ENCODE measurements at regions not wholly inside any gene's neighbourhood (a gene's known extent, or its start where the extent isn't known, plus 50 kb on each side); places are given as distances from the start of the nearest gene placed in this dataset.

DNA sequence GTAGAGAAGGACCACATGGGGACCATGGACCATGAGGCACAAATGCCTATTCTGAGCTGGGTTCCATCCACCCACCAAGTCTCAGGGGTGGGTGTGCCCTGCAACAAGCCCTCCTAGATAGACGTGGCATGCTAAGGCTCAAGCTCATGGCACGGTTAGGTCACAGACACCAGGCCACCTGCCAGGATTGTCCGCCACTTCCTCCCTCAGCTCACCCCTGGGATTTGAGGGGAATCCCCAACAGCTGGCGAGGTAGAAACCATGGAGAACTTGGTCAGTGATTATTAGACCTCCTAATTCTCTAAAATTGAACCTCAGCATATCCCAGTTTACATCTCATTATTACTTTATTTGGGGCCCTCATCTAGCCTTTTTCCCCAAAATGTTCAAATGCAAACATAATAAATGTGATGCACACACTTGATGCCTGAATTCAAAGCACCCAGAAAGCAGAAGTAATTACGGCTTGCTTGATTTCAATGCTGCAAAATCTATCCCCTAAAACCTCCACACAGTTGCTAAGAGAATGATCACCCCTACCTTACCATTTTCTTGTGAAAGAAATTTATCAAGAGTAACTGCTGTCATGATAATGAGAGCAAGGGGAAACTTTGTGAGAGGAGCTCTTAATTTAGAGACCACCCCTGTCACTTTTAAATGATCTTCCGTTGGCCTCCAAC is 366.6 kb upstream of the PFKP start:
- TF ChIP-seq POLR2AphosphoS5 (IDR thresholded peaks at IDR 0.05), result no peak
- TF ChIP-seq, protein P1, sequence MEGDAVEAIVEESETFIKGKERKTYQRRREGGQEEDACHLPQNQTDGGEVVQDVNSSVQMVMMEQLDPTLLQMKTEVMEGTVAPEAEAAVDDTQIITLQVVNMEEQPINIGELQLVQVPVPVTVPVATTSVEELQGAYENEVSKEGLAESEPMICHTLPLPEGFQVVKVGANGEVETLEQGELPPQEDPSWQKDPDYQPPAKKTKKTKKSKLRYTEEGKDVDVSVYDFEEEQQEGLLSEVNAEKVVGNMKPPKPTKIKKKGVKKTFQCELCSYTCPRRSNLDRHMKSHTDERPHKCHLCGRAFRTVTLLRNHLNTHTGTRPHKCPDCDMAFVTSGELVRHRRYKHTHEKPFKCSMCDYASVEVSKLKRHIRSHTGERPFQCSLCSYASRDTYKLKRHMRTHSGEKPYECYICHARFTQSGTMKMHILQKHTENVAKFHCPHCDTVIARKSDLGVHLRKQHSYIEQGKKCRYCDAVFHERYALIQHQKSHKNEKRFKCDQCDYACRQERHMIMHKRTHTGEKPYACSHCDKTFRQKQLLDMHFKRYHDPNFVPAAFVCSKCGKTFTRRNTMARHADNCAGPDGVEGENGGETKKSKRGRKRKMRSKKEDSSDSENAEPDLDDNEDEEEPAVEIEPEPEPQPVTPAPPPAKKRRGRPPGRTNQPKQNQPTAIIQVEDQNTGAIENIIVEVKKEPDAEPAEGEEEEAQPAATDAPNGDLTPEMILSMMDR (IDR thresholded peaks at IDR 0.05), result no peak

Data from sigmoid colon (tissue), 4 donors.